Kidney (tissue), 13 donors: ENCODE measurements at regions not wholly inside any gene's neighbourhood (a gene's known extent, or its start where the extent isn't known, plus 50 kb on each side); places are given as distances from the start of the nearest gene placed in this dataset.

Experiments
- DNase-seq, 5 donors: peaks; one replicate each; pipeline ENCODE4 v3.0.0-alpha.2; 2013 to 2020
- FAIRE-seq: peaks from 2 replicates; lab custom pipeline; 2012; peaks lifted over from hg19 to GRCh38; lab: Jason Lieb, UNC
- H3K27ac ChIP-seq, 2 donors: one replicate each; pipeline ENCODE4 v1.7.0; 2013; ENCODE audit warnings: low read depth in 2 of 2, low read length in 2 of 2, inconsistent platforms in 1 of 2
- H3K27me3 ChIP-seq: one replicate; pipeline ENCODE4 v1.7.1; 2013; ENCODE audit warnings: low read length, inconsistent platforms; ENCODE audit not compliant: control insufficient read depth, insufficient read depth
- H3K36me3 ChIP-seq, 3 donors: one replicate each; pipeline versions ENCODE4 v1.7.0 to v1.7.1; 2013; ENCODE audit warnings: low read length in 3 of 3, control low read depth in 1 of 3, inconsistent platforms in 1 of 3; ENCODE audit not compliant: insufficient read depth in 3 of 3, control insufficient read depth in 2 of 3
- H3K4me1 ChIP-seq, 3 donors: one replicate each; pipeline versions ENCODE4 v1.7.0 to v1.7.1; 2013; ENCODE audit warnings: low read length in 3 of 3, inconsistent platforms in 1 of 3, low read depth in 1 of 3; ENCODE audit not compliant: control insufficient read depth in 2 of 3, insufficient read depth in 2 of 3
- H3K4me3 ChIP-seq, 3 donors: one replicate each; pipeline versions ENCODE4 v1.7.0 to v1.8.1; 2013; ENCODE audit warnings: low read length in 3 of 3, control low read depth in 1 of 3, inconsistent platforms in 1 of 3
- H3K9ac ChIP-seq, 3 donors: one replicate each; pipeline versions ENCODE4 v1.7.0 to v1.7.1; 2013; ENCODE audit warnings: low read length in 3 of 3, control low read depth in 1 of 3, inconsistent platforms in 1 of 3
- H3K9me3 ChIP-seq, 3 donors: one replicate each; pipeline versions ENCODE4 v1.7.0 to v1.7.1; 2013; ENCODE audit warnings: low read length in 3 of 3, control low read depth in 1 of 3, inconsistent platforms in 1 of 3; ENCODE audit not compliant: control insufficient read depth in 2 of 3, insufficient read depth in 1 of 3
- intact Hi-C: fragments of 100-400 bp; cut with DNase I; formaldehyde crosslinking; loops from one replicate; pipeline ENCODE4 v1.11.1; 2022
- TF ChIP-seq, protein P1 (sequence below): IDR thresholded peaks from 3 replicates; pipeline ENCODE4 v1.5.1; 2012; ENCODE audit warnings: mild to moderate bottlenecking, moderate library complexity, borderline replicate concordance; ENCODE audit not compliant: insufficient read depth; ENCODE audit errors: extremely low read depth
- donor health status: control.
- donor health status: control.
- donor health status: control.
- donor health status: control.
- donor health status: control.
- donor health status: DM: yes; HTN: yes; CAD: no.
- donor health status: Normal renal cell carcinoma (clear cell type).

DNA sequence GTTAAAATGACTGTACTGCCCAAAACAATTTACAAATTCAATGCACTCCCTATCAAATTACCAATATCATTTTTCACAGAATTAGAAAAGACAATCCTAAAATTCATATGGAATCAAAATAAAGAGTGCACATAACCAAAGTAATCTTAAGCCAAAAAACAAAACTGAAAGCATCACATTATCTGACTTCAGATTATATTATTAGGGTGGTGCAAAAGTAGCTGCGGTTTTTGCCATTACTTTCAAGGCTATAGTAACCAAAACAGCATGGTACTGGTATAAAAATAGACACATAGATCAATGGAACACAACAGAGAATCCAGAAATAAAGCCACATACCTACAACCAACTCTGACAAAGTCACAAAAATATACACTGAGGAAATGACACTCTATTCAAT, 396.6 kb downstream of the EIPR1 start:
- H3K27me3 ChIP-seq = no peaks in the 10 kb centered on the region
- H3K27ac ChIP-seq = no peak overlapping the region
- H3K4me1 ChIP-seq = no peaks in the 10 kb centered on the region
- FAIRE-seq = no peak
- no peak overlapping the region for H3K9ac ChIP-seq
- H3K9me3 ChIP-seq = peaks cover 0 to 5% (median 2%) of the 10 kb centered on the region in 3 donors
- H3K4me3 ChIP-seq = no peak overlapping the region
- no peaks in the 10 kb centered on the region for H3K36me3 ChIP-seq
- TF ChIP-seq, protein P1, sequence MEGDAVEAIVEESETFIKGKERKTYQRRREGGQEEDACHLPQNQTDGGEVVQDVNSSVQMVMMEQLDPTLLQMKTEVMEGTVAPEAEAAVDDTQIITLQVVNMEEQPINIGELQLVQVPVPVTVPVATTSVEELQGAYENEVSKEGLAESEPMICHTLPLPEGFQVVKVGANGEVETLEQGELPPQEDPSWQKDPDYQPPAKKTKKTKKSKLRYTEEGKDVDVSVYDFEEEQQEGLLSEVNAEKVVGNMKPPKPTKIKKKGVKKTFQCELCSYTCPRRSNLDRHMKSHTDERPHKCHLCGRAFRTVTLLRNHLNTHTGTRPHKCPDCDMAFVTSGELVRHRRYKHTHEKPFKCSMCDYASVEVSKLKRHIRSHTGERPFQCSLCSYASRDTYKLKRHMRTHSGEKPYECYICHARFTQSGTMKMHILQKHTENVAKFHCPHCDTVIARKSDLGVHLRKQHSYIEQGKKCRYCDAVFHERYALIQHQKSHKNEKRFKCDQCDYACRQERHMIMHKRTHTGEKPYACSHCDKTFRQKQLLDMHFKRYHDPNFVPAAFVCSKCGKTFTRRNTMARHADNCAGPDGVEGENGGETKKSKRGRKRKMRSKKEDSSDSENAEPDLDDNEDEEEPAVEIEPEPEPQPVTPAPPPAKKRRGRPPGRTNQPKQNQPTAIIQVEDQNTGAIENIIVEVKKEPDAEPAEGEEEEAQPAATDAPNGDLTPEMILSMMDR = no peak
- intact Hi-C loops = no loop called here
- DNase-seq = no peak

DNA sequence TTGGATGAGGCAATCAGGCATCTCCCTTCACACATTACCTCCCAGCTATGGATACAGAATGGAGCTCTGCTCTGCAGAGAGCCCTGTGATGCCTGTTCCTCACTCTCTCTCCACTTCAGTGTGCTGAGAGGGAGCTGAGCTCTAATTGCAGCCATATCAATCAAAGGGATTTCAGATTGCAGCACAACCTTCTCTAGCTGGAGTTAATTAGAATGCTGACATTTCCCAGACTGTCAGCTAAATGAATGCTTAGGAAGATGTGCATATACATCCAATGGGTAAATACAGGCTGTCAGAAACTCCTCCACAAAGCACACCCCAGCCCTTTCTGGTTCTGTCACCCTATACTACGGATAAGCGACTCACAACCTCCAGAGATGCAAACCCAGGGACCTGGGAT, 402.6 kb downstream of the EIPR1 start:
- DNase-seq (no peak), FAIRE-seq (no peak)
- no peak overlapping the region for H3K4me3 ChIP-seq
- H3K9me3 ChIP-seq = peaks cover 0 to 5% (median 2%) of the 10 kb centered on the region in 3 donors
- no peak overlapping the region for H3K27ac ChIP-seq
- no peaks in the 10 kb centered on the region for H3K36me3 ChIP-seq
- TF ChIP-seq, protein P1 = no peak
- intact Hi-C loops = no loop called here
- H3K27me3 ChIP-seq = no peaks in the 10 kb centered on the region
- no peaks in the 10 kb centered on the region for H3K4me1 ChIP-seq
- H3K9ac ChIP-seq = no peak overlapping the region

DNA sequence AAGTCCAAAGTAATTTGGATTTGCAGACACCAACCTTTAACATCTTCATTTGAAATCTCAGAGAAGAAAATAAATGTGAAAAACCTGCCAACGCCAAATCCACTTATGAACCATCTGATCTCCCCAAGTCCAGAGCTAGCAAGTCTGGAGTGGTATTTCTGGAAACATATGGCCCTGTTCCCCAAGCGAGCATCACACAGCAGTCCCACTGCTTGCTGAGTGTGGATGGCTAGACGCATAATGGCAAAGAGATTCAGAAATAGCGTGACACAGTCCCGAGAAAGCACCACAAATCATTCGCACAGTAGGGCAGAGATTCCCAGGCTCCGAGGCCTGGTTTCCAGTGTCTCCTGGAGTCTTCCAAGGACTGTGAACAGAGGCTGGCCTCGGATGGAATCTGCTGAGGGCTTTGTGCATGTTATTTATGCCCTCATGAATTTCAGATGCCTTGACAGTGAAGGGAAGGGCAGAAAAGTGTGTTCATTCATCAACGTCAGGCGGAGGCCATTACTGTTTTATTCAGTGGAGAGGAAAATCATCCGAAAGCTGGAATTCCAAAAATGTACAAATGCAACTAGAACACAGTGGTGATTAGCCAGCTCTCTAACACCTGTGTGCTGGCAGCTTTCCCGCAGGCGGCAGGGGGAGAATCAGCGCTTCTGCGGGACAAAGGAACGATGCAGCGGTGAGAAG, 417.0 kb downstream of the EIPR1 start:
- TF ChIP-seq, protein P1 = no peak
- H3K36me3 ChIP-seq = no peaks in the 10 kb centered on the region
- FAIRE-seq = no peak
- no peaks in the 10 kb centered on the region for H3K4me1 ChIP-seq
- H3K4me3 ChIP-seq = no peak overlapping the region
- H3K9ac ChIP-seq = no peak overlapping the region
- no peaks in the 10 kb centered on the region for H3K27me3 ChIP-seq
- H3K9me3 ChIP-seq = peaks cover 0 to 7% (median 0%) of the 10 kb centered on the region in 3 donors
- intact Hi-C loops = no loop called here
- H3K27ac ChIP-seq = no peak overlapping the region
- DNase-seq = peak in 3 of 5 donors; percentile 32 to 78 (median 68)
